ENCODE measurements at regions not wholly inside any gene's neighbourhood (a gene's known extent, or its start where the extent isn't known, plus 50 kb on each side); places are given as distances from the start of the nearest gene placed in this dataset.

DNA sequence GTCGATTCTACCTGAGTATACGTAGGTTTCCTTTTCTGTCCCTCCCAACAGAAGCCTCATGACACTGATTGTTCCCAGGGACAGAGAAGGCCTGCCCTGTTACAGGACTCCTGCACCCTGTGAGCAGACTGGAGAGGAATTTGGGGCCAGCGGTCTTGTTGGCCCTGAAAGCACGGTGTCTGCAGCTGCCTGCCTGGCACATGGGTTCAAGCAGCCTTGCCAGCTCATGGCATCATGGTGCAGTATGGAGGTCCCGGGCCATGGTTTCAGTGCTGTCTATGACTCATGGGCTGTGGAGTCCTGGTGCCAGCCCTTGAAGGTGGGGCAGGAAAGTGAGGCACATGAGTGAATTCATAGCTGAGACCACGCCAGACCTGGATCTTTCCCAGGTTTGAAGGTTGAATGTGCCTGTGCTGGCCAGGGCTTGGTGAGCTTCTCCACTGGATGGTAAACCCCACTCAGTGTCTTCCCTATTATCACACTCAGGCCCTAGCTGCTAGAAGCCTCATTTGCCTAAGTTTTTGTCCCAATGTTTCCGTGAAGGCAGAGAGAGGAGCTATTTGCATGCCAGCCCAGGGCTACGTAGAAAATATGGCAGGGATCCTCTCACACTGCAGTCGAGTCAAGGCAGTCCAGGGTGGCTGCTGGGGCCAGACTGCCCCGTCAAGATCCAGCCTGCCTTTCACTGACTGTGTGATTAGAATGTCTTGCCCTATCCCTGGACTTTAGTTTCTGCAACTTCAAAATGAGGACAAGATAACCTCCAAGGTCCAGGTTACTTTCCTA is 277.2 kb upstream of the CCL2 start:
- no peak for TF ChIP-seq NFIC (IDR thresholded peaks at IDR 0.05)
- no peak for TF ChIP-seq MAX (IDR thresholded peaks at IDR 0.05)
- TF ChIP-seq ZBTB7A (IDR thresholded peaks at IDR 0.05; ENCODE audit: low read depth), result no peak
- TF ChIP-seq REST (IDR thresholded peaks at IDR 0.05; ENCODE audit: low read depth), result no peak
- TF ChIP-seq TCF12 (IDR thresholded peaks at IDR 0.05; ENCODE audit: low read depth), result no peak
- TF ChIP-seq RAD21 (IDR thresholded peaks at IDR 0.05; ENCODE audit: low read depth), result no peak

- TF ChIP-seq CREB1 (IDR thresholded peaks at IDR 0.05; ENCODE audit: low read depth) (no peak), RAD21 (IDR thresholded peaks at IDR 0.05; ENCODE audit: low read depth) (no peak), MAX (IDR thresholded peaks at IDR 0.05) (no peak), REST (IDR thresholded peaks at IDR 0.05; ENCODE audit: low read depth) (no peak)
Measured at GRCh38 chr17:33978889-33979288, 276.2 kb upstream of the CCL2 start.

DNA sequence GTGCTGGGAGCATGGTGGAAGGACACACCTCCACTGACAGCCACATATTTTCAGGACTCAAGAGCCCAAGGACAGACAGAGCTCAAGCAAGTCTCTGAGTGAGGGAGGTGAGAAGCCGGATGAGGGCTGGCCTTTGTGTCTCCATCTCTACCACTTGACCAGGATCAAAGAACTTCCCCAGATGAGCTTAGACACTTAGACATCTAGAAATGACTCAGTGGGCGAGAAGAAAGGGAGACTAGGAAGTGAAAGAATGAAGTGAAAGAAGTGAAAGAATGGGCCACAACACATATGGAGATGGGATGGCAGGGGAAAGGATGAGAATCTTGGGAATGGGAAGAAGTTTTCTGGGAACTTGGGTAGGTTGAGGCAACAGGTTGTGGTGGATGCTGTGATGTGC is 274.9 kb upstream of the CCL2 start:
- TF ChIP-seq TCF12 (IDR thresholded peaks at IDR 0.05; ENCODE audit: low read depth) (no peak), NFIC (IDR thresholded peaks at IDR 0.05) (no peak), EGR1 (IDR thresholded peaks at IDR 0.05) (no peak), TEAD4 (IDR thresholded peaks at IDR 0.05) (no peak), EP300 (IDR thresholded peaks at IDR 0.05; ENCODE audit: borderline replicate concordance) (no peak), FOXM1 (IDR thresholded peaks at IDR 0.05; ENCODE audit: borderline replicate concordance, low read depth) (no peak)
- TF ChIP-seq, protein P1, sequence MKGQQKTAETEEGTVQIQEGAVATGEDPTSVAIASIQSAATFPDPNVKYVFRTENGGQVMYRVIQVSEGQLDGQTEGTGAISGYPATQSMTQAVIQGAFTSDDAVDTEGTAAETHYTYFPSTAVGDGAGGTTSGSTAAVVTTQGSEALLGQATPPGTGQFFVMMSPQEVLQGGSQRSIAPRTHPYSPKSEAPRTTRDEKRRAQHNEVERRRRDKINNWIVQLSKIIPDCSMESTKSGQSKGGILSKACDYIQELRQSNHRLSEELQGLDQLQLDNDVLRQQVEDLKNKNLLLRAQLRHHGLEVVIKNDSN (IDR thresholded peaks at IDR 0.05), result no peak

DNA sequence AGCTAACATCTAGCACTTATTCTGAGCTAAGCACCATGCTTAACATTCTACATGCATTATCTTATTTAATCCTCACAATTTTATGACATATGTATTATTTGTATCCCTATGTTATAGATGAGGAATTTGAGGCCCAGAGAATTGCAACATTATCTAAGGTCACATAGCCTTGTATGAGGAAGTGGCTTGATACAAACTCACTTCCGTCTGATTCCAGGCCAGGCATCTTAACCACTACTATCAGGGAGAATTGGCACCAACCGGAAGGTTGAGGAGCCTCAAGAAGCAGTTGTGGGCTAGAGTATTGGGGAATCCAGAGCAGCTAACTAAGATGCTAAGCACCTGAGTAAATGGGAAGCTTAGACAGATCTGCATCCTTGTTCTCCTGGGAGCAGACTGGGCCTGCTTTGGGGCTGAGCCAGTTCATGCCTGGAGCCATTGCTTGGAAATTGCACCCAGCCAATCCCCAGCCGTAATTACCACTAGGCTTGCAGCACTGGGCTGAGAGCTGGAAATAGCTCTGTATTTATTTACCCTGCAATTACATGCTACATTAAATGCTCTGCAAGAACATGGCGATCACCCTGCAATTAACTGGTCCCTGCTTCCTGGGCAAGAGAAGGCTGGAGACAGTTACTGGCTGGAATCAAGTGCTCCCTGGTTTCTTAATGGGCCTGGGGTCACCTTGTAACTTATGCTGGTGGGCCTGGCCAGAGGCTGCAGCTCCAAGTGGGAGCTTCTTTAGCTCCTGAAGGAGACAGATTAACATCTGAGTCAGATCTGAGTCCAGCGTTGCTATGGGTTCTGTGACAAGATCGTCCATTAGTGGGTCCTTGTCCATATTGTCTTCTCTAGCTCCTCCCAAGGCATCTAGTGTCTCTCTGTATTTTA is 273.1 kb upstream of the CCL2 start:
- TF ChIP-seq TAF1 (IDR thresholded peaks at IDR 0.05; ENCODE audit: low read depth) (no peak), EGR1 (IDR thresholded peaks at IDR 0.05) (no peak), CEBPB (IDR thresholded peaks at IDR 0.05) (no peak), CREB1 (IDR thresholded peaks at IDR 0.05; ENCODE audit: low read depth) (no peak), FOXM1 (IDR thresholded peaks at IDR 0.05; ENCODE audit: borderline replicate concordance, low read depth) (no peak), ZBTB7A (IDR thresholded peaks at IDR 0.05; ENCODE audit: low read depth) (no peak), MAX (IDR thresholded peaks at IDR 0.05) (no peak), YY1 (IDR thresholded peaks at IDR 0.05; ENCODE audit: low read depth) (no peak), NFIC (IDR thresholded peaks at IDR 0.05) (no peak), EP300 (IDR thresholded peaks at IDR 0.05; ENCODE audit: borderline replicate concordance) (no peak), REST (IDR thresholded peaks at IDR 0.05; ENCODE audit: low read depth) (no peak), TCF12 (IDR thresholded peaks at IDR 0.05; ENCODE audit: low read depth) (no peak), RAD21 (IDR thresholded peaks at IDR 0.05; ENCODE audit: low read depth) (no peak), TEAD4 (IDR thresholded peaks at IDR 0.05) (no peak)
- TF ChIP-seq, protein P1 (IDR thresholded peaks at IDR 0.05), result no peak

All from Ishikawa (cell line).